Kidney epithelial cell (primary cell): ENCODE measurements at regions not wholly inside any gene's neighbourhood (a gene's known extent, or its start where the extent isn't known, plus 50 kb on each side); places are given as distances from the start of the nearest gene placed in this dataset.

ENCODE experiments used
- DNase-seq: peaks from one replicate; pipeline ENCODE4 v3.0.0-alpha.2; 2010; ENCODE audit warnings: low read depth
- H3K27me3 ChIP-seq: 2 replicates; pipeline ENCODE4 v1.6.0; 2011; ENCODE audit warnings: low read length; ENCODE audit not compliant: control insufficient read depth, insufficient read depth
- H3K36me3 ChIP-seq: 2 replicates; pipeline ENCODE4 v1.5.1; 2011; ENCODE audit warnings: low read length; ENCODE audit not compliant: control insufficient read depth, insufficient read depth
- H3K4me3 ChIP-seq: 2 replicates; pipeline ENCODE4 v1.5.1; 2011; ENCODE audit warnings: low read depth, mild to moderate bottlenecking, control low read depth, low read length
- TF ChIP-seq, protein P1 (sequence below): IDR thresholded peaks from 2 replicates; pipeline ENCODE4 v1.5.1; 2011; ENCODE audit warnings: mild to moderate bottlenecking, moderate library complexity, low read length, control low read depth, inconsistent platforms; ENCODE audit not compliant: insufficient read depth, poor library complexity, severe bottlenecking

DNA sequence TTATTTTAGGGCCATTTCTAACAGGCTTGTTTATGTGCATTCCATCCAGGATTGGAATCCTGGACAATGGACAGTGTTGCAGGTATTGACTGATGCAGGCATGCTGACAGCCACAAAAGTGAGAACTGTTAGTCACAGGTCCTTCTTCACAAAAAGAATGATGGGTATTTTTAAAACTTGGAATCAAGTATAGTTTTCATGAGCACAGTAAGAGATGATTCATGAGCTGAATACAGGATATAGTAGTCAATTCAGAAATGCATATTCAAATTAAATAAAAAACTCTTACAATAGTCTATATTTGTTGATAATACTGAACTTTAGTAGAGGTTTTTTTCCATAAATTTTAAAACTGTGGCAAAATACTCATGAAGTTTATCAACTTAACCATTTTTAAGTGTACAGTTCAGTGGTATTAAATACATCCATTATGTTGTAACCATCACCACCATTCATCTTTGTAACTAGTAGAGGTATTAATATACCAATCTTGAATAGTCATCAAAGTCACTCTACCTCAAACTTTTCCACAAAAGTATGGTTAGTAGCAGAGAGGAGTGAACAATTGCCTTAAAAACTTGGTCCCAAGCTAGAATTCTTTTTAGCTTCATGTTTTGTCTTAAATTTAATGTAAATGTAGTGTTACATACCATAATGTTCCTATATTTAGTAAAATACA lies 79.5 kb downstream of the KCNRG start:
- Histone ChIP-seq H3K4me3 (no peak overlapping the region), H3K27me3 (no peaks in the 10 kb centered on the region), H3K36me3 (no peaks in the 10 kb centered on the region)
- TF ChIP-seq, protein P1, sequence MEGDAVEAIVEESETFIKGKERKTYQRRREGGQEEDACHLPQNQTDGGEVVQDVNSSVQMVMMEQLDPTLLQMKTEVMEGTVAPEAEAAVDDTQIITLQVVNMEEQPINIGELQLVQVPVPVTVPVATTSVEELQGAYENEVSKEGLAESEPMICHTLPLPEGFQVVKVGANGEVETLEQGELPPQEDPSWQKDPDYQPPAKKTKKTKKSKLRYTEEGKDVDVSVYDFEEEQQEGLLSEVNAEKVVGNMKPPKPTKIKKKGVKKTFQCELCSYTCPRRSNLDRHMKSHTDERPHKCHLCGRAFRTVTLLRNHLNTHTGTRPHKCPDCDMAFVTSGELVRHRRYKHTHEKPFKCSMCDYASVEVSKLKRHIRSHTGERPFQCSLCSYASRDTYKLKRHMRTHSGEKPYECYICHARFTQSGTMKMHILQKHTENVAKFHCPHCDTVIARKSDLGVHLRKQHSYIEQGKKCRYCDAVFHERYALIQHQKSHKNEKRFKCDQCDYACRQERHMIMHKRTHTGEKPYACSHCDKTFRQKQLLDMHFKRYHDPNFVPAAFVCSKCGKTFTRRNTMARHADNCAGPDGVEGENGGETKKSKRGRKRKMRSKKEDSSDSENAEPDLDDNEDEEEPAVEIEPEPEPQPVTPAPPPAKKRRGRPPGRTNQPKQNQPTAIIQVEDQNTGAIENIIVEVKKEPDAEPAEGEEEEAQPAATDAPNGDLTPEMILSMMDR: no peak
- DNase-seq: no peak

- TF ChIP-seq, protein P1: no peak
- Histone ChIP-seq H3K27me3 (no peaks in the 10 kb centered on the region), H3K4me3 (no peak overlapping the region), H3K36me3 (no peaks in the 10 kb centered on the region)
- no peak for DNase-seq
Observed at GRCh38 chr13:50098693-50099092, 83.4 kb downstream of the KCNRG start.

GRCh38 chr13:50099473-50099872 lies 84.2 kb downstream of the KCNRG start:
- Histone ChIP-seq H3K27me3 (no peaks in the 10 kb centered on the region), H3K4me3 (no peak overlapping the region), H3K36me3 (no peaks in the 10 kb centered on the region)
- no peak for DNase-seq
- TF ChIP-seq, protein P1: no peak

GRCh38 chr13:50101590-50101989 lies 86.3 kb downstream of the KCNRG start:
- H3K4me3 ChIP-seq: no peak overlapping the region
- H3K36me3 ChIP-seq: no peaks in the 10 kb centered on the region
- no peak for DNase-seq
- TF ChIP-seq, protein P1: no peak
- H3K27me3 ChIP-seq: no peaks in the 10 kb centered on the region

- Histone ChIP-seq H3K27me3 (no peaks in the 10 kb centered on the region), H3K36me3 (no peaks in the 10 kb centered on the region), H3K4me3 (no peak overlapping the region)
- no peak for DNase-seq
- TF ChIP-seq, protein P1: no peak
Observed at GRCh38 chr13:50104493-50104892, 89.2 kb downstream of the KCNRG start.

DNA sequence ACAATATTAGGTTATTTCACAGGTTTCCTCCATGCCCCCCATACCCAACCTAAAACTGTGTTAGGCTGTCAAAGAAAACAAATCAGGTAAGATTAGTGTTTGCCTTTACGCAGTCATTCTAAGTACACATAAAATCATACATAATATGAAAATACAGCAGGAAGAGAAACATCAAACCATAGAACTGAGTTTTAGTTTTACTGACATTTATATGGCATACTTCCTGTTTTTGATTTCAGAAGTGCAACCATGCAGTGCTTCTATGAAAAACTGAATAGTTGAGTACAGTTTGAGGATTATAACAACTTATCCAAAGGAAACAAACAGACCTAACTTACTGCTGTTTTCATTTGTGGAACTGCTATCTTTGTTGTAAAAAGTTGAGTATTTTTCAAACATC lies 91.3 kb downstream of the KCNRG start:
- TF ChIP-seq, protein P1: no peak
- Histone ChIP-seq H3K36me3 (no peaks in the 10 kb centered on the region), H3K27me3 (no peaks in the 10 kb centered on the region), H3K4me3 (no peak overlapping the region)
- DNase-seq: no peak
